OCI-LY1 (cell line): ENCODE measurements at regions not wholly inside any gene's neighbourhood (a gene's known extent, or its start where the extent isn't known, plus 50 kb on each side); places are given as distances from the start of the nearest gene placed in this dataset.

Experiments used
- EZH2 ChIP-seq: fragments of 200-600 bp; sonication (generic), shearing (Covaris generic); IDR thresholded peaks from 2 replicates; pipeline ENCODE4 v1.8.0; 2017; ENCODE audit warnings: borderline replicate concordance, mixed run types, mild to moderate bottlenecking, antibody characterized with exemption, low read length, moderate library complexity, mixed read lengths
- TF ChIP-seq, protein P1 (sequence below): fragments of 200-600 bp; sonication (generic), shearing (Covaris generic); IDR thresholded peaks from 2 replicates; pipeline ENCODE4 v1.5.1; 2017; ENCODE audit warnings: mild to moderate bottlenecking, antibody characterized with exemption, low read length, moderate library complexity, mixed read lengths

DNA sequence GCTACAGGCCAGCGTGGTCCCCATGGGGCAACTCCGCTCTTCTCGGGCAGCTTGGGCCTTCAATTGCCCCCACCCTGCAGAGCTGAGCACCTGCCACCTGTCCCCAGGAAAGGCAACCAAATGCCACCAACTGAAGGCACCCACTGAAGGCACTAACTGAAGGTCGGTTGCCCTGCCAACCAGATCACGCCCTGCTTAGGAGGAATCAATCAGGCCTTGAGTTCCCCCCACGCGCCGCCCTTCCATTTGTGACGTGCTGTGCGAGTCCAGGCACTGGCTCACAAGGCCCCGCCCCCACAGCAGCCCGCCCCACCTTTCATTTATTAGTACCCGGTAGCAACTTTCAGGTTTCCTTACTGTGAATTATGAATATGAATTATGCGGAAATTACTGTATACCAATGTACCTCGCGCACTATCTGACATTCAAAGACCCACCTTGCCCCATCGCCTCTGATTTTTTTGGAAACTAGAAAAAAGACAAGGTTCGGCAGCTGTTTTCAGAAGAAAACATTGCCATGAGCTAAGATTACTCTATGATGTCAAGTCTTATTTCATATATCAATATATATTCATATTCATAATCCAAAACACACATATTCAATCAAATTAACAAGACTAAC is 83.6 kb upstream of the ABI1 start:
- TF ChIP-seq, protein P1, sequence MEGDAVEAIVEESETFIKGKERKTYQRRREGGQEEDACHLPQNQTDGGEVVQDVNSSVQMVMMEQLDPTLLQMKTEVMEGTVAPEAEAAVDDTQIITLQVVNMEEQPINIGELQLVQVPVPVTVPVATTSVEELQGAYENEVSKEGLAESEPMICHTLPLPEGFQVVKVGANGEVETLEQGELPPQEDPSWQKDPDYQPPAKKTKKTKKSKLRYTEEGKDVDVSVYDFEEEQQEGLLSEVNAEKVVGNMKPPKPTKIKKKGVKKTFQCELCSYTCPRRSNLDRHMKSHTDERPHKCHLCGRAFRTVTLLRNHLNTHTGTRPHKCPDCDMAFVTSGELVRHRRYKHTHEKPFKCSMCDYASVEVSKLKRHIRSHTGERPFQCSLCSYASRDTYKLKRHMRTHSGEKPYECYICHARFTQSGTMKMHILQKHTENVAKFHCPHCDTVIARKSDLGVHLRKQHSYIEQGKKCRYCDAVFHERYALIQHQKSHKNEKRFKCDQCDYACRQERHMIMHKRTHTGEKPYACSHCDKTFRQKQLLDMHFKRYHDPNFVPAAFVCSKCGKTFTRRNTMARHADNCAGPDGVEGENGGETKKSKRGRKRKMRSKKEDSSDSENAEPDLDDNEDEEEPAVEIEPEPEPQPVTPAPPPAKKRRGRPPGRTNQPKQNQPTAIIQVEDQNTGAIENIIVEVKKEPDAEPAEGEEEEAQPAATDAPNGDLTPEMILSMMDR = no peak
- TF ChIP-seq EZH2 = no peak
